Neural crest cell (in vitro differentiated cells): ENCODE measurements at regions not wholly inside any gene's neighbourhood (a gene's known extent, or its start where the extent isn't known, plus 50 kb on each side); places are given as distances from the start of the nearest gene placed in this dataset.

Experiments
- DNase-seq: peaks from one replicate; pipeline ENCODE4 v3.0.0; 2021; ENCODE audit warnings: low read depth, mixed read lengths, low spot score
- H3K27ac Mint-ChIP-seq: one replicate; pipeline ENCODE4 v1.8.0; 2021; ENCODE audit warnings: mild to moderate bottlenecking, mixed read lengths; ENCODE audit not compliant: unreplicated experiment
- H3K27me3 Mint-ChIP-seq: 2 replicates; pipeline ENCODE4 v1.8.0; 2021; ENCODE audit warnings: low read depth, mild to moderate bottlenecking, mixed read lengths
- H3K36me3 Mint-ChIP-seq: 2 replicates; pipeline ENCODE4 v1.8.0; 2021; ENCODE audit warnings: low read depth, mild to moderate bottlenecking, mixed read lengths
- H3K4me1 Mint-ChIP-seq: 2 replicates; pipeline ENCODE4 v1.8.0; 2021; ENCODE audit warnings: mixed read lengths
- H3K4me3 Mint-ChIP-seq: one replicate; pipeline ENCODE4 v1.8.0; 2021; ENCODE audit warnings: mild to moderate bottlenecking, mixed read lengths
- H3K9me3 Mint-ChIP-seq: 2 replicates; pipeline ENCODE4 v1.8.0; 2021; ENCODE audit warnings: mixed read lengths
- TF ChIP-seq, protein P1 (sequence below): fragments of 200-600 bp; sonication (generic); conservative IDR thresholded peaks from 2 replicates; pipeline ENCODE4 v1.5.0; 2021; ENCODE audit warnings: antibody characterized with exemption, mild to moderate bottlenecking

GRCh38 chr3:117618462-117618861, 908.9 kb downstream of the TUSC7 start:
- no peak for DNase-seq
- Mint-ChIP-seq H3K9me3 (no peaks in the 10 kb centered on the region), H3K4me3 (no peak overlapping the region), H3K27ac (no peak overlapping the region), H3K36me3 (no peaks in the 10 kb centered on the region), H3K4me1 (peaks cover 10% of the 10 kb centered on the region), H3K27me3 (no peaks in the 10 kb centered on the region)
- TF ChIP-seq, protein P1, sequence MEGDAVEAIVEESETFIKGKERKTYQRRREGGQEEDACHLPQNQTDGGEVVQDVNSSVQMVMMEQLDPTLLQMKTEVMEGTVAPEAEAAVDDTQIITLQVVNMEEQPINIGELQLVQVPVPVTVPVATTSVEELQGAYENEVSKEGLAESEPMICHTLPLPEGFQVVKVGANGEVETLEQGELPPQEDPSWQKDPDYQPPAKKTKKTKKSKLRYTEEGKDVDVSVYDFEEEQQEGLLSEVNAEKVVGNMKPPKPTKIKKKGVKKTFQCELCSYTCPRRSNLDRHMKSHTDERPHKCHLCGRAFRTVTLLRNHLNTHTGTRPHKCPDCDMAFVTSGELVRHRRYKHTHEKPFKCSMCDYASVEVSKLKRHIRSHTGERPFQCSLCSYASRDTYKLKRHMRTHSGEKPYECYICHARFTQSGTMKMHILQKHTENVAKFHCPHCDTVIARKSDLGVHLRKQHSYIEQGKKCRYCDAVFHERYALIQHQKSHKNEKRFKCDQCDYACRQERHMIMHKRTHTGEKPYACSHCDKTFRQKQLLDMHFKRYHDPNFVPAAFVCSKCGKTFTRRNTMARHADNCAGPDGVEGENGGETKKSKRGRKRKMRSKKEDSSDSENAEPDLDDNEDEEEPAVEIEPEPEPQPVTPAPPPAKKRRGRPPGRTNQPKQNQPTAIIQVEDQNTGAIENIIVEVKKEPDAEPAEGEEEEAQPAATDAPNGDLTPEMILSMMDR: no peak

- Mint-ChIP-seq H3K27ac (no peak overlapping the region), H3K9me3 (no peaks in the 10 kb centered on the region), H3K4me3 (no peak overlapping the region), H3K4me1 (peaks cover 10% of the 10 kb centered on the region), H3K27me3 (no peaks in the 10 kb centered on the region), H3K36me3 (no peaks in the 10 kb centered on the region)
- TF ChIP-seq, protein P1: no peak
- DNase-seq: no peak
Observed at GRCh38 chr3:117619805-117620204, 910.2 kb downstream of the TUSC7 start.

DNA sequence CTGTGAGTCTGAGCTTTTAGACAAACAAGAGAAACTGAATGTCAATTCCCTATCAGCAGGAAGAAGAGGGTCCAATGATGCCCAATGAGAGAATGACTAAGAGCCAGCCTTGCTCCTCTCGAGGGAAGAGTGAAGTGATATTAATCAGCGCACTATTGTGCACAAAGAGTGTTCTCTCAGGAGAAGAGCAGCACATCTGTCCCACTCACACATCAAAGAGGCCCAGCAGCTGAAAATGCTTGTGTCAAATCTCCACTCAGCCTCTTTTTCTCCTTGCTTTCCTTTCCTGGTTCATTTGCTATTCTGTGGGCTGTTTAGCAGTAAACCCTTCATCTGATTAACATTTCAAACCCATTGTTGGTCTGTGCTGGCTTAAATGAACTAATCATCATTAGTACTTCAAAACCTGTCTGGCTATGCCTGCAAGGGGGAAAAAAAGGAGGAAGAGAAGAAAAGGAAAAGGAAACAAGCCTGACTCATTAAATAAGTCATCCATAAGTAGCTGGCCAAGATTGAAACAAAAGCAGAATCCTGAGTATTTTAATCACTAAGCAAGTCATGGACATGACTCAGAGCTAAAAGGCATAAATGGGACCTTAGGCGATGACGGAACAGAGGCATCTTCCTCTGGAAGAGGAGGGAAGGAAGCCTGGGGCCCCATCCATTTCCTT, 912.7 kb downstream of the TUSC7 start:
- Mint-ChIP-seq H3K4me1 (peaks cover 10% of the 10 kb centered on the region), H3K36me3 (no peaks in the 10 kb centered on the region), H3K9me3 (no peaks in the 10 kb centered on the region), H3K4me3 (no peak overlapping the region), H3K27ac (no peak overlapping the region), H3K27me3 (no peaks in the 10 kb centered on the region)
- TF ChIP-seq, protein P1: no peak
- DNase-seq: no peak

DNA sequence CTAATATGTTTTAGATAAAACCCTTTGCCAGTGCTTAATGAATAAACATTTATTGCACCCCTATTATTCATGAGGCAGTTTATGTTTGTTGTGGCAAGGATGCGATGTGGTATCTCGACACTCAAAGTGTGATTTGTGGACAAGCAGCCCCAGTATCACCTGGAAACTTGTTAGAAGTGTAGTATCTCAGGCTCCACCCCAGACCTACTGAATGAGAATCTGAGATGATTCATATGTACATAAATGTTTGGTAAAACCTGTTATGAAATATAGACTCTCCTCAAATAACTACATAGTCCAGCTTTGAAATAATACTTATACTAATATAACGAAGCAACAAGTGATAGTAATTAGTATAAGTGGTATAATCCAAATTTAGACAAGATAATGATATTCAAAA, 914.8 kb downstream of the TUSC7 start:
- TF ChIP-seq, protein P1: no peak
- no peak for DNase-seq
- H3K27me3 Mint-ChIP-seq: no peaks in the 10 kb centered on the region
- no peak overlapping the region for H3K4me3 Mint-ChIP-seq
- H3K27ac Mint-ChIP-seq: no peak overlapping the region
- H3K36me3 Mint-ChIP-seq: no peaks in the 10 kb centered on the region
- H3K4me1 Mint-ChIP-seq: peaks cover 10% of the 10 kb centered on the region
- H3K9me3 Mint-ChIP-seq: no peaks in the 10 kb centered on the region

- TF ChIP-seq, protein P1: no peak
- Mint-ChIP-seq H3K27ac (no peak overlapping the region), H3K9me3 (no peaks in the 10 kb centered on the region), H3K4me3 (no peak overlapping the region), H3K27me3 (no peaks in the 10 kb centered on the region), H3K36me3 (no peaks in the 10 kb centered on the region), H3K4me1 (peaks cover 10% of the 10 kb centered on the region)
- DNase-seq: no peak
Observed at GRCh38 chr3:117625174-117625573, 915.6 kb downstream of the TUSC7 start.
